ENCODE measurements at regions not wholly inside any gene's neighbourhood (a gene's known extent, or its start where the extent isn't known, plus 50 kb on each side); places are given as distances from the start of the nearest gene placed in this dataset.

DNA sequence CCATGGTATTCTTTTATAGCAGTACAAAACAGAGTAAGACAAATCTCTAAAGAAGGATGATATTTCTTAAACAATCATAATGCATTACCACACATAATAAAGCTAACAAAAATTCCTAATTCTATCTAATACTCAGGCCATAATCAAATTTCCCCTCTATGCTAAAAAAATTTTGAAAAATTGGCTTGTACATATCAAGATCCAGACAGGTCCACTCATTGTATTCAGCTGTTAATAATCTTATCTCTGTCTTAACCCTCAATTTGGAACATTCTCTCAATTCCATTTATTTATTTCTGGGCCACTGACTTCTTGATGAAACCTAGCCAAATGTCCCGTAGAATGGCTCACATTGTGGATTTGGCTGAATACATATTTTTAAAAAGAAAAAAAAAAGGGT lies 59.1 kb upstream of the PAX3 start:
- Histone ChIP-seq H3K9me3 (ENCODE audit: low read depth, low read length) (no peaks in the 10 kb centered on the region), H3K79me2 (ENCODE audit: insufficient read depth, low read length) (no peaks in the 10 kb centered on the region), H3K27me3 (ENCODE audit: insufficient read depth, low read length) (no peaks in the 10 kb centered on the region), H4K20me1 (ENCODE audit: insufficient read depth, low read length) (no peaks in the 10 kb centered on the region), H3K27ac (ENCODE audit: low read depth, low read length) (no peak overlapping the region), H3K4me2 (ENCODE audit: insufficient read depth, low read length) (no peak overlapping the region), H3K4me1 (ENCODE audit: insufficient read depth, low read length) (no peaks in the 10 kb centered on the region), H2AFZ (ENCODE audit: low read length) (no peak overlapping the region), H3K36me3 (ENCODE audit: insufficient read depth, low read length) (no peaks in the 10 kb centered on the region), H3K4me3 (ENCODE audit: insufficient read depth, low read length) (no peak overlapping the region)
- no peak for DNase-seq (ENCODE audit: insufficient read length, low spot score, missing footprints)
- TF ChIP-seq, protein P1, sequence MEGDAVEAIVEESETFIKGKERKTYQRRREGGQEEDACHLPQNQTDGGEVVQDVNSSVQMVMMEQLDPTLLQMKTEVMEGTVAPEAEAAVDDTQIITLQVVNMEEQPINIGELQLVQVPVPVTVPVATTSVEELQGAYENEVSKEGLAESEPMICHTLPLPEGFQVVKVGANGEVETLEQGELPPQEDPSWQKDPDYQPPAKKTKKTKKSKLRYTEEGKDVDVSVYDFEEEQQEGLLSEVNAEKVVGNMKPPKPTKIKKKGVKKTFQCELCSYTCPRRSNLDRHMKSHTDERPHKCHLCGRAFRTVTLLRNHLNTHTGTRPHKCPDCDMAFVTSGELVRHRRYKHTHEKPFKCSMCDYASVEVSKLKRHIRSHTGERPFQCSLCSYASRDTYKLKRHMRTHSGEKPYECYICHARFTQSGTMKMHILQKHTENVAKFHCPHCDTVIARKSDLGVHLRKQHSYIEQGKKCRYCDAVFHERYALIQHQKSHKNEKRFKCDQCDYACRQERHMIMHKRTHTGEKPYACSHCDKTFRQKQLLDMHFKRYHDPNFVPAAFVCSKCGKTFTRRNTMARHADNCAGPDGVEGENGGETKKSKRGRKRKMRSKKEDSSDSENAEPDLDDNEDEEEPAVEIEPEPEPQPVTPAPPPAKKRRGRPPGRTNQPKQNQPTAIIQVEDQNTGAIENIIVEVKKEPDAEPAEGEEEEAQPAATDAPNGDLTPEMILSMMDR (IDR thresholded peaks at IDR 0.05; ENCODE audit: extremely low read depth, low read depth, low read length) = no peak

DNA sequence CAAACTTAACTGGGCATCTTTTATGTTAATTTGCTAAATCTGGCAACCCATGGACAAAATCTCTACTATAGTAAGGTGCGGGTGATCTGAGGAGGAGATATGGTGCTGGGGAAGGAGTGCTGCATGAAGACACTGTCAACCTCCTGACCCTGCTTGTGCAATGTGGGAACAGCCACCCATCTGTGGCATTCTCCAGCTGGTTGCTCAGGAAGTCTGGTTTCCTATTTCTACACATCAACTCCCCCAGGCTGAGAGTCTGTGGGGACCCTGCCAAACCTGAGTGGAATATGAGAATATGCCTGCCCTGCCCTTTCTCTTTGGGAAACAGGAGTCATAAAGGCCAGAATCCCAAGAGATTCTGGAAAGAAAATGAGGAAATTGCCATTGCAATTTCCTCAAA lies 60.1 kb upstream of the PAX3 start:
- DNase-seq (ENCODE audit: insufficient read length, low spot score, missing footprints) = peak; percentile 6
- TF ChIP-seq, protein P1 (IDR thresholded peaks at IDR 0.05; ENCODE audit: extremely low read depth, low read depth, low read length) = no peak

DNA sequence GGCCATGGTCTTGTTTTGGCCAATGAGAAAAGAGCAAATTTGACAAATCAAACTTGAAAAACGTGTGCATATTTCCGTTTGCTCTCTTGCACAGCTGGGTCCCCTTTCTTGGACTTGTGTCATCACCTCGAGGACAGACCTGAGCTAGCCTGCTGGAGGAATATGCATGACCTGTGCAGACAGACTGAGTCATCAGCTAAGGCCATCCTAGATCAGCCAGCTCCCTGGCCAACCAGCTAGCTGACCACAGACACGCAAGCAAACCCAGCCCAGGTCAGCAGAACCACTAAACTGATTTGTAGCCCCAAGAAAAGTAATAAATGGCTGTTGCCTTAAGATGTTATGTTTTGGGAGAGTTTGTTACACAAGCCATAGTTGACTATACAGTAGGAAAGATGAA lies 61.3 kb upstream of the PAX3 start:
- Histone ChIP-seq H3K4me1 (ENCODE audit: insufficient read depth, low read length) (no peaks in the 10 kb centered on the region), H3K4me3 (ENCODE audit: insufficient read depth, low read length) (no peak overlapping the region), H3K36me3 (ENCODE audit: insufficient read depth, low read length) (no peaks in the 10 kb centered on the region), H2AFZ (ENCODE audit: low read length) (no peak overlapping the region), H4K20me1 (ENCODE audit: insufficient read depth, low read length) (no peaks in the 10 kb centered on the region), H3K27ac (ENCODE audit: low read depth, low read length) (no peak overlapping the region), H3K9me3 (ENCODE audit: low read depth, low read length) (no peaks in the 10 kb centered on the region), H3K79me2 (ENCODE audit: insufficient read depth, low read length) (no peaks in the 10 kb centered on the region), H3K27me3 (ENCODE audit: insufficient read depth, low read length) (no peaks in the 10 kb centered on the region), H3K4me2 (ENCODE audit: insufficient read depth, low read length) (no peak overlapping the region)
- TF ChIP-seq, protein P1 (IDR thresholded peaks at IDR 0.05; ENCODE audit: extremely low read depth, low read depth, low read length) = no peak
- DNase-seq (ENCODE audit: insufficient read length, low spot score, missing footprints) = no peak

More for the DNA sequence above, 60.1 kb upstream of the PAX3 start:
- Histone ChIP-seq H4K20me1 (ENCODE audit: insufficient read depth, low read length) (no peaks in the 10 kb centered on the region), H3K27ac (ENCODE audit: low read depth, low read length) (no peak overlapping the region), H3K79me2 (ENCODE audit: insufficient read depth, low read length) (no peaks in the 10 kb centered on the region), H3K27me3 (ENCODE audit: insufficient read depth, low read length) (no peaks in the 10 kb centered on the region), H3K4me3 (ENCODE audit: insufficient read depth, low read length) (no peak overlapping the region), H3K4me2 (ENCODE audit: insufficient read depth, low read length) (no peak overlapping the region), H3K36me3 (ENCODE audit: insufficient read depth, low read length) (no peaks in the 10 kb centered on the region), H2AFZ (ENCODE audit: low read length) (no peak overlapping the region), H3K9me3 (ENCODE audit: low read depth, low read length) (no peaks in the 10 kb centered on the region), H3K4me1 (ENCODE audit: insufficient read depth, low read length) (no peaks in the 10 kb centered on the region)

DNA sequence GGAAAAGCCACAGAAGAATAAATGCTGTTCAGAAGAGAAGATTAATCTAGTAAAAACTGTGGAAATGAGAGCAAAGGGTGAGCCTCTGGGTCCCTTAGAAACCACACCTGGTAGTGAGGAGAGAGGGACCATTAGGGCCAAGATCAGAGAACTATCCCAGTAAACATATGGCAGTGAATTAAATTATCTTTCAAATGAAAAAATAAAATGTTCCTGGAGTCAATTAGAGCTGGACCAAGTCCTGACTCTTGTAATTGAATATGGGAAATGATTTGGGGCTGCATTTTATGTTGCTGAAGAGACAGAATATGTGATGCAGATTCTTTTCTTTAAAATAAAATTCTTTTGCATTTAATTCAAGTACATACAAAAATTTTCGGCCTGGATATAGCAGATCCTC lies 62.2 kb upstream of the PAX3 start:
- H3K36me3 ChIP-seq (ENCODE audit: insufficient read depth, low read length) = no peaks in the 10 kb centered on the region
- H2AFZ ChIP-seq (ENCODE audit: low read length) = no peak overlapping the region
- H3K9me3 ChIP-seq (ENCODE audit: low read depth, low read length) = no peaks in the 10 kb centered on the region
- no peak overlapping the region for H3K4me3 ChIP-seq (ENCODE audit: insufficient read depth, low read length)
- no peaks in the 10 kb centered on the region for H3K79me2 ChIP-seq (ENCODE audit: insufficient read depth, low read length)
- no peaks in the 10 kb centered on the region for H3K27me3 ChIP-seq (ENCODE audit: insufficient read depth, low read length)
- no peak for DNase-seq (ENCODE audit: insufficient read length, low spot score, missing footprints)
- H3K4me1 ChIP-seq (ENCODE audit: insufficient read depth, low read length) = no peaks in the 10 kb centered on the region
- no peak overlapping the region for H3K27ac ChIP-seq (ENCODE audit: low read depth, low read length)
- TF ChIP-seq, protein P1 (IDR thresholded peaks at IDR 0.05; ENCODE audit: extremely low read depth, low read depth, low read length) = no peak
- no peaks in the 10 kb centered on the region for H4K20me1 ChIP-seq (ENCODE audit: insufficient read depth, low read length)
- no peak overlapping the region for H3K4me2 ChIP-seq (ENCODE audit: insufficient read depth, low read length)

All from osteoblast (primary cell).